OCI-LY7 (cell line): ENCODE measurements at regions not wholly inside any gene's neighbourhood (a gene's known extent, or its start where the extent isn't known, plus 50 kb on each side); places are given as distances from the start of the nearest gene placed in this dataset.

Experiments
- BruUV-seq: library from RNA; stranded (reverse); fragments of 400-500 nt; replicated peaks from 2 replicates; lab custom pipeline; 2021; lab: Mats Ljungman, UMichigan
- CTCF ChIA-PET: fragments of 300-600 bp; sonication (Branson Sonifier 250); formaldehyde crosslinking; loops from one replicate; lab custom pipeline; 2022; ENCODE audit warnings: antibody characterized with exemption; ENCODE audit not compliant: unreplicated experiment; lab: Charles Lee
- POLR2A ChIA-PET: fragments of 300-600 bp; sonication (Branson Sonifier 250); formaldehyde crosslinking; loops from one replicate; lab custom pipeline; 2022; ENCODE audit warnings: antibody characterized with exemption; lab: Charles Lee
- DNase-seq: peaks from one replicate; pipeline ENCODE4 v3.0.0-alpha.2; 2015; ENCODE audit warnings: low spot score
- H2AFZ ChIP-seq: fragments of 200-600 bp; sonication (generic), shearing (Covaris generic); 2 replicates; pipeline ENCODE4 v1.6.1; 2014; ENCODE audit warnings: mild to moderate bottlenecking, antibody characterized with exemption, low read length, moderate library complexity
- H3K27ac ChIP-seq: fragments of 200-600 bp; sonication (generic); 2 replicates; pipeline ENCODE4 v1.5.1; 2014; ENCODE audit warnings: mixed run types, low read depth, mild to moderate bottlenecking, moderate library complexity, low read length, inconsistent platforms; ENCODE audit not compliant: poor library complexity, severe bottlenecking
- H3K36me3 ChIP-seq: fragments of 200-600 bp; sonication (generic); 2 replicates; pipeline ENCODE4 v1.6.1; 2014; ENCODE audit warnings: mild to moderate bottlenecking, antibody characterized with exemption, low read length, moderate library complexity, mixed read lengths; ENCODE audit not compliant: insufficient read depth
- H3K4me1 ChIP-seq: fragments of 200-600 bp; sonication (generic); 2 replicates; pipeline ENCODE4 v1.5.1; 2014; ENCODE audit warnings: mild to moderate bottlenecking, low read length; ENCODE audit not compliant: insufficient read depth, poor library complexity, severe bottlenecking
- H3K4me2 ChIP-seq: fragments of 200-600 bp; sonication (generic); 2 replicates; pipeline ENCODE4 v1.6.1; 2014; ENCODE audit warnings: mild to moderate bottlenecking, low read length
- H3K4me3 ChIP-seq: fragments of 200-600 bp; sonication (generic); 2 replicates; pipeline ENCODE4 v1.5.1; 2014; ENCODE audit warnings: mild to moderate bottlenecking, low read depth, low read length; ENCODE audit not compliant: poor library complexity, severe bottlenecking
- H3K79me2 ChIP-seq: fragments of 200-600 bp; sonication (generic); 2 replicates; pipeline ENCODE4 v1.6.1; 2016; ENCODE audit warnings: low read depth, mild to moderate bottlenecking, low read length, moderate library complexity, mixed read lengths; ENCODE audit not compliant: insufficient read depth
- H3K9me2 ChIP-seq: fragments of 200-600 bp; sonication (generic); 2 replicates; pipeline ENCODE4 v1.6.1; 2016; ENCODE audit warnings: mild to moderate bottlenecking, low read length, mixed read lengths; ENCODE audit not compliant: insufficient read depth
- H3K9me3 ChIP-seq: fragments of 200-600 bp; sonication (generic); 2 replicates; pipeline ENCODE4 v1.6.1; 2014; ENCODE audit warnings: mild to moderate bottlenecking, mixed run types, low read length, mixed read lengths
- H4K20me1 ChIP-seq: fragments of 200-600 bp; sonication (generic); 2 replicates; pipeline ENCODE4 v1.6.1; 2014; ENCODE audit warnings: mild to moderate bottlenecking, antibody characterized with exemption, low read length, moderate library complexity, mixed read lengths; ENCODE audit not compliant: insufficient read depth
- EZH2phosphoT487 ChIP-seq: fragments of 200-600 bp; sonication (generic); IDR thresholded peaks from 2 replicates; pipeline ENCODE4 v1.6.1; 2018; ENCODE audit warnings: low read depth, borderline replicate concordance, mild to moderate bottlenecking, mixed run types, antibody characterized with exemption, low read length, moderate library complexity, mixed read lengths
- intact Hi-C: fragments of 100-400 bp; cut with micrococcal nuclease; formaldehyde crosslinking; loops from one replicate; pipeline ENCODE4 v1.10.0; 2022; ENCODE audit not compliant: unreplicated experiment
- TF ChIP-seq, protein P1 (sequence below): fragments of 200-600 bp; sonication (generic); conservative IDR thresholded peaks from 2 replicates; pipeline ENCODE4 v1.5.1; 2014; ENCODE audit warnings: mild to moderate bottlenecking, antibody characterized with exemption, low read length, moderate library complexity, mixed read lengths

DNA sequence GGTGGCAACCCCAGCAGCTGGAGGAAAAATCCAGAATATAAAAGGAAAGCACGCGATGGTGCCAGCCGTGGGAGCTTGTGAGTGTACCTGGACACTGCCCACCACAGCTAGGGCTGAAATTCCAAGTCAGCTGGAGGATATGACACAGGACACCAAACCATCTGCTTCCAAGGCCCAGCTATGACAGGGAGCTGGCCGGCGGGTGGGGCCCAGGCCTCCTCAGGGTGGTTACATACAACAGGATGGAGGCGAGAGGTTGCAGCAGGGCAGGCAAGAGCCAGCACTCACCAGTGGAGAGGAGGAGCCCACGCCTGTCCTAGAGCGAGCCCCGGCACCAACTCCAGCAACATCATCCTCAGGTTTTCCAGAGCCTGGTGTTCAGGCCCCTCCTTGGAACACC is 163.2 kb upstream of the RPL38 start:
- Histone ChIP-seq H3K9me2 (no peaks in the 10 kb centered on the region), H4K20me1 (no peaks in the 10 kb centered on the region), H3K4me3 (no peak overlapping the region), H3K36me3 (no peaks in the 10 kb centered on the region), H3K9me3 (no peaks in the 10 kb centered on the region), H3K27ac (no peak overlapping the region), H3K4me1 (no peaks in the 10 kb centered on the region), H2AFZ (no peak overlapping the region), H3K79me2 (no peaks in the 10 kb centered on the region), H3K4me2 (no peak overlapping the region)
- no TSS peak for BruUV-seq
- no peak for DNase-seq
- intact Hi-C loops, result no loop called here
- ChIA-PET CTCF (no interaction called here), POLR2A (interaction anchor here (0.7 kb wide), 1 partner anchor 710 kb away, joined by 3 read pairs; no protein-coding TSS in a partner anchor)
- TF ChIP-seq, protein P1, sequence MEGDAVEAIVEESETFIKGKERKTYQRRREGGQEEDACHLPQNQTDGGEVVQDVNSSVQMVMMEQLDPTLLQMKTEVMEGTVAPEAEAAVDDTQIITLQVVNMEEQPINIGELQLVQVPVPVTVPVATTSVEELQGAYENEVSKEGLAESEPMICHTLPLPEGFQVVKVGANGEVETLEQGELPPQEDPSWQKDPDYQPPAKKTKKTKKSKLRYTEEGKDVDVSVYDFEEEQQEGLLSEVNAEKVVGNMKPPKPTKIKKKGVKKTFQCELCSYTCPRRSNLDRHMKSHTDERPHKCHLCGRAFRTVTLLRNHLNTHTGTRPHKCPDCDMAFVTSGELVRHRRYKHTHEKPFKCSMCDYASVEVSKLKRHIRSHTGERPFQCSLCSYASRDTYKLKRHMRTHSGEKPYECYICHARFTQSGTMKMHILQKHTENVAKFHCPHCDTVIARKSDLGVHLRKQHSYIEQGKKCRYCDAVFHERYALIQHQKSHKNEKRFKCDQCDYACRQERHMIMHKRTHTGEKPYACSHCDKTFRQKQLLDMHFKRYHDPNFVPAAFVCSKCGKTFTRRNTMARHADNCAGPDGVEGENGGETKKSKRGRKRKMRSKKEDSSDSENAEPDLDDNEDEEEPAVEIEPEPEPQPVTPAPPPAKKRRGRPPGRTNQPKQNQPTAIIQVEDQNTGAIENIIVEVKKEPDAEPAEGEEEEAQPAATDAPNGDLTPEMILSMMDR, result no peak
- TF ChIP-seq EZH2phosphoT487, result no peak

DNA sequence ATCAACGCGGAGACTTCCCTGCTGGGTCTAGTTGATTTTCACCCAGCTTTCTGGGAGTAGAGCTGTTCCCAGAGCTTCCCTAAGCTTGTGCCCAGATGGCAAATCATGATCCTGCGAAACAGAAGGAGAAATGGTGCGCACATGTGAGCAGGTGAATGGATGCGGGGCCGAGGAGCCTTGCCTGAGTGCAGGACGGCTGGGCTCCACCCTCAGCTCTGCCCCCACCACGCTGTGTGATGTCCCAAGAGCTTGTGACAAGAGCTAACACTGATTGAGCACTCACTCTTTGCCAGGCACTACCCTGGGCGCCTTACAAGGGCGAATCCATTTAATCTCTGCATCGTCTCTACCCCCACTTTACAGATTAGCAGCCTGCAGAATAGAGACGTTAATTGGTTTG is 162.7 kb upstream of the RPL38 start:
- POLR2A ChIA-PET, result no interaction called here
- H3K36me3 ChIP-seq, result no peaks in the 10 kb centered on the region

DNA sequence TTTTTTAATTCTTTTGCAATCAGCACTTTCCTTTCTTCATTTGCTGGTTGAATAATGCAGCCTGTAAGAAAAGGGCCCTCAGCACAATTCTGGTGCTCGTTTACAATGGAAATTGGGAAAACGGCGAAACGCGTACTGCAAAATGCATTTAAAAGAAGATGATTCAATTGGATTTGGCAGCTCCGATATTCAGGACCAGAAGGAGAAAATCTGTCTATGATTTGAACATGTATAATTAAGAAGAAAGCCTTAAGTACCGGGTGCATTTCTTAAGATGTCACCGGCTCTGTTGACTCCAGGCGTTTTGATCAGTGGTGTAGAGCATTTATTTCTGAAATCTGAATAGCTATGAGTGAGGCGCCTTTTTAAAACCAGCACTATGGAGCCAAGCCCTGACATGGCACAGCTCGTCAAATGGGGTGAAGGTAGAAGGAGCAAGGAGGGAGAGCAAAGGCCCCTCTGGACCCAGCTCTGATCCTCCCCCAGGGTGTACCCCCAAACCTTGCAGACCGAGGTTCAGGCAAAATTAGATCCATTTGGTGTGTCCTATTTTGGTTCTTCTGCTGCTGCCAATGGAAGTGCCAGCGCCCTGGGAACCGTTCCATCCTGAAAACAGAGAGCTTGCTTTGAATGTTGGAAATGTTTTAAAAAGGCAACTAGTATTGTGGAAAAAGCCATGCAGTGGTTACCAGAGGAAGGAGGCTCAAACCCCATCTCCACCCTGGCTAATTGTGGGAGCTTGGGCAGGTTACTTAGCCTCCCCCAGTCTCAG is 161.4 kb upstream of the RPL38 start:
- H3K27ac ChIP-seq, result no peak overlapping the region
- no peaks in the 10 kb centered on the region for H3K9me2 ChIP-seq
- TF ChIP-seq EZH2phosphoT487, result no peak
- TF ChIP-seq, protein P1, result no peak
- no peaks in the 10 kb centered on the region for H3K9me3 ChIP-seq
- H3K4me3 ChIP-seq, result no peak overlapping the region
- BruUV-seq, result no TSS peak
- H2AFZ ChIP-seq, result no peak overlapping the region
- H3K4me2 ChIP-seq, result no peak overlapping the region
- H3K36me3 ChIP-seq, result no peaks in the 10 kb centered on the region
- DNase-seq, result no peak
- H4K20me1 ChIP-seq, result no peaks in the 10 kb centered on the region
- H3K4me1 ChIP-seq, result no peaks in the 10 kb centered on the region
- intact Hi-C loops, result no loop called here
- CTCF ChIA-PET, result no interaction called here
- POLR2A ChIA-PET, result no interaction called here
- no peaks in the 10 kb centered on the region for H3K79me2 ChIP-seq

More for the DNA sequence above, 162.7 kb upstream of the RPL38 start:
- H3K4me3 ChIP-seq, result no peak overlapping the region
- no TSS peak for BruUV-seq
- TF ChIP-seq, protein P1, result no peak
- TF ChIP-seq EZH2phosphoT487, result no peak
- H3K4me2 ChIP-seq, result no peak overlapping the region
- no peaks in the 10 kb centered on the region for H3K79me2 ChIP-seq
- no peaks in the 10 kb centered on the region for H3K9me2 ChIP-seq
- H3K4me1 ChIP-seq, result no peaks in the 10 kb centered on the region
- H3K27ac ChIP-seq, result no peak overlapping the region
- H3K9me3 ChIP-seq, result no peaks in the 10 kb centered on the region
- H4K20me1 ChIP-seq, result no peaks in the 10 kb centered on the region
- intact Hi-C loops, result no loop called here
- CTCF ChIA-PET, result no interaction called here
- DNase-seq, result no peak
- H2AFZ ChIP-seq, result no peak overlapping the region
